ENCODE measurements at regions not wholly inside any gene's neighbourhood (a gene's known extent, or its start where the extent isn't known, plus 50 kb on each side); places are given as distances from the start of the nearest gene placed in this dataset.

GRCh38 chr1:214186103-214186824 is 94.7 kb upstream of the SMYD2 start:
- TF ChIP-seq CTCF (IDR thresholded peaks at IDR 0.05; ENCODE audit: insufficient read depth, low read depth, low read length, missing control alignments) = no peak
- DNase-seq (ENCODE audit: low read depth) = no peak
- H3K4me3 ChIP-seq (ENCODE audit: low read depth, low read length) = no peak overlapping the region

- no peak for DNase-seq (ENCODE audit: low read depth)
- H3K4me3 ChIP-seq (ENCODE audit: low read depth, low read length) = no peak overlapping the region
- no peak for TF ChIP-seq CTCF (IDR thresholded peaks at IDR 0.05; ENCODE audit: insufficient read depth, low read depth, low read length, missing control alignments)
Measured at GRCh38 chr1:214187121-214187900, 93.6 kb upstream of the SMYD2 start.

GRCh38 chr1:214187933-214188332 is 93.0 kb upstream of the SMYD2 start:
- TF ChIP-seq CTCF (IDR thresholded peaks at IDR 0.05; ENCODE audit: insufficient read depth, low read depth, low read length, missing control alignments) = no peak
- DNase-seq (ENCODE audit: low read depth) = no peak
- no peak overlapping the region for H3K4me3 ChIP-seq (ENCODE audit: low read depth, low read length)

- TF ChIP-seq CTCF (IDR thresholded peaks at IDR 0.05; ENCODE audit: insufficient read depth, low read depth, low read length, missing control alignments) = no peak
- no peak overlapping the region for H3K4me3 ChIP-seq (ENCODE audit: low read depth, low read length)
- DNase-seq (ENCODE audit: low read depth) = no peak
Measured at GRCh38 chr1:214188835-214189234, 92.1 kb upstream of the SMYD2 start.

- TF ChIP-seq CTCF (IDR thresholded peaks at IDR 0.05; ENCODE audit: insufficient read depth, low read depth, low read length, missing control alignments) = no peak
- no peak for DNase-seq (ENCODE audit: low read depth)
- no peak overlapping the region for H3K4me3 ChIP-seq (ENCODE audit: low read depth, low read length)
Measured at GRCh38 chr1:214192825-214193643, 87.9 kb upstream of the SMYD2 start.

- TF ChIP-seq CTCF (IDR thresholded peaks at IDR 0.05; ENCODE audit: insufficient read depth, low read depth, low read length, missing control alignments) = no peak
- DNase-seq (ENCODE audit: low read depth) = no peak
Measured at GRCh38 chr1:214193691-214194090, 87.3 kb upstream of the SMYD2 start.

More at GRCh38 chr1:214193691-214194090, 87.3 kb upstream of the SMYD2 start:
- no peak overlapping the region for H3K4me3 ChIP-seq (ENCODE audit: low read depth, low read length)
